WTC11 (cell line): ENCODE measurements at regions not wholly inside any gene's neighbourhood (a gene's known extent, or its start where the extent isn't known, plus 50 kb on each side); places are given as distances from the start of the nearest gene placed in this dataset.

Experiments used
- ATAC-seq: fragments of 200-7000 bp; cut with Tn5 transposase; 2 replicates; pipeline ENCODE4 v1.10.0; 2021; ENCODE audit warnings: mild to moderate bottlenecking, moderate library complexity
- CTCF ChIA-PET: fragments of 300-600 bp; sonication (Branson Sonifier 250); formaldehyde crosslinking; loops from one replicate; lab custom pipeline; 2021; ENCODE audit warnings: antibody characterized with exemption; lab: Charles Lee
- POLR2A ChIA-PET: fragments of 350-600 bp; sonication (Branson Sonifier 250); formaldehyde crosslinking; loops from one replicate; lab custom pipeline; 2021; ENCODE audit warnings: antibody characterized with exemption; lab: Charles Lee
- DNase-seq: peaks from one replicate; pipeline ENCODE4 v3.0.0; 2021; ENCODE audit warnings: low spot score
- H3K27ac Mint-ChIP-seq: 2 replicates; pipeline ENCODE4 v1.8.0; 2021; ENCODE audit warnings: mixed read lengths
- H3K27me3 Mint-ChIP-seq: 2 replicates; pipeline ENCODE4 v1.8.0; 2021; ENCODE audit warnings: low read depth, mild to moderate bottlenecking, moderate library complexity, mixed read lengths
- H3K36me3 Mint-ChIP-seq: 2 replicates; pipeline ENCODE4 v1.8.0; 2021; ENCODE audit warnings: mixed read lengths
- H3K4me1 Mint-ChIP-seq: 2 replicates; pipeline ENCODE4 v1.8.0; 2022; ENCODE audit warnings: mixed read lengths
- H3K4me3 Mint-ChIP-seq: 2 replicates; pipeline ENCODE4 v1.8.0; 2021; ENCODE audit warnings: mild to moderate bottlenecking, moderate library complexity, mixed read lengths
- H3K9me3 Mint-ChIP-seq: 2 replicates; pipeline ENCODE4 v1.8.0; 2021; ENCODE audit warnings: mixed read lengths
- CREM ChIP-seq: sonication (generic); formaldehyde crosslinking; IDR thresholded peaks from 2 replicates; pipeline ENCODE4 v1.8.1; 2022; ENCODE audit warnings: mild to moderate bottlenecking, missing genetic modification reagents, moderate library complexity
- EMX1 ChIP-seq: fragments of 250-450 bp; sonication (Bioruptor Pico); IDR thresholded peaks from 2 replicates; pipeline ENCODE4 v1.8.0; 2021; ENCODE audit warnings: mild to moderate bottlenecking
- ETV6 ChIP-seq: sonication (generic); formaldehyde crosslinking; IDR thresholded peaks from 2 replicates; pipeline ENCODE4 v1.8.1; 2022; ENCODE audit warnings: mild to moderate bottlenecking, missing genetic modification reagents
- FOXK1 ChIP-seq: sonication (generic); formaldehyde crosslinking; IDR thresholded peaks from 2 replicates; pipeline ENCODE4 v1.8.0; 2022; ENCODE audit warnings: mild to moderate bottlenecking, moderate library complexity, missing genetic modification reagents
- GTF2I ChIP-seq: fragments of 250-450 bp; sonication (Bioruptor Pico); conservative IDR thresholded peaks from 2 replicates; pipeline ENCODE4 v1.4.0; 2021; ENCODE audit warnings: mild to moderate bottlenecking
- KAT7 ChIP-seq: sonication (generic); formaldehyde crosslinking; IDR thresholded peaks from 2 replicates; pipeline ENCODE4 v1.8.1; 2023; ENCODE audit warnings: missing genetic modification reagents, mild to moderate bottlenecking, borderline replicate concordance
- MYBL2 ChIP-seq: sonication (generic); formaldehyde crosslinking; IDR thresholded peaks from 2 replicates; pipeline ENCODE4 v1.8.1; 2023; ENCODE audit warnings: mild to moderate bottlenecking, moderate library complexity, missing genetic modification reagents
- NFATC4 ChIP-seq: fragments of 250-450 bp; sonication (Bioruptor Pico); IDR thresholded peaks from 2 replicates; pipeline ENCODE4 v1.9.0; 2021; ENCODE audit warnings: mild to moderate bottlenecking
- NFE2L1 ChIP-seq: sonication (generic); formaldehyde crosslinking; IDR thresholded peaks from 2 replicates; pipeline ENCODE4 v1.8.1; 2023; ENCODE audit warnings: missing genetic modification reagents
- NFYB ChIP-seq: sonication (generic); formaldehyde crosslinking; conservative IDR thresholded peaks from 2 replicates; pipeline ENCODE4 v1.8.0; 2022; ENCODE audit warnings: low read depth, missing genetic modification reagents
- NR1H2 ChIP-seq: sonication (generic); formaldehyde crosslinking; IDR thresholded peaks from 2 replicates; pipeline ENCODE4 v1.9.0; 2021; ENCODE audit warnings: mild to moderate bottlenecking, moderate library complexity, missing genetic modification reagents
- NR2C2 ChIP-seq: sonication (generic); formaldehyde crosslinking; IDR thresholded peaks from 2 replicates; pipeline ENCODE4 v1.8.0; 2022; ENCODE audit warnings: mild to moderate bottlenecking, missing genetic modification reagents
- RORB ChIP-seq: fragments of 250-450 bp; sonication (Bioruptor Pico); IDR thresholded peaks from 2 replicates; pipeline ENCODE4 v1.9.0; 2021; ENCODE audit warnings: mild to moderate bottlenecking
- SMAD3 ChIP-seq: sonication (generic); formaldehyde crosslinking; IDR thresholded peaks from 2 replicates; pipeline ENCODE4 v1.8.0; 2022; ENCODE audit warnings: missing genetic modification reagents, mild to moderate bottlenecking, borderline replicate concordance
- ZNF263 ChIP-seq: sonication (generic); formaldehyde crosslinking; IDR thresholded peaks from 2 replicates; pipeline ENCODE4 v1.8.1; 2022; ENCODE audit warnings: low read depth, mild to moderate bottlenecking, moderate library complexity, missing genetic modification reagents
- ZNF671 ChIP-seq: fragments of 250-450 bp; sonication (Bioruptor Pico); IDR thresholded peaks from 2 replicates; pipeline ENCODE4 v1.8.0; 2021; ENCODE audit warnings: mild to moderate bottlenecking
- TF ChIP-seq, protein P1 (sequence below): sonication (generic); formaldehyde crosslinking; IDR thresholded peaks from 2 replicates; pipeline ENCODE4 v1.8.0; 2022; ENCODE audit warnings: mild to moderate bottlenecking, missing genetic modification reagents
- TF ChIP-seq, protein P2 (sequence below): sonication (generic); formaldehyde crosslinking; IDR thresholded peaks from 2 replicates; pipeline ENCODE4 v1.8.1; 2022; ENCODE audit warnings: mild to moderate bottlenecking, moderate library complexity, missing genetic modification reagents
- TF ChIP-seq, protein P3 (sequence below): fragments of 250-450 bp; sonication (Bioruptor Pico); IDR thresholded peaks from 2 replicates; pipeline ENCODE4 v1.9.0; 2021; ENCODE audit warnings: moderate library complexity, mild to moderate bottlenecking, inconsistent platforms, borderline replicate concordance
- TF ChIP-seq, protein P4 (sequence below): sonication (generic); formaldehyde crosslinking; IDR thresholded peaks from 2 replicates; pipeline ENCODE4 v1.8.1; 2023; ENCODE audit warnings: mild to moderate bottlenecking, missing genetic modification reagents, moderate library complexity
- TF ChIP-seq, protein P5 (sequence below): sonication (generic); formaldehyde crosslinking; IDR thresholded peaks from 2 replicates; pipeline ENCODE4 v1.8.0; 2022; ENCODE audit warnings: mild to moderate bottlenecking, missing genetic modification reagents
- TF ChIP-seq, protein P6 (sequence below): sonication (generic); formaldehyde crosslinking; conservative IDR thresholded peaks from 2 replicates; pipeline ENCODE4 v1.8.1; 2023; ENCODE audit warnings: mild to moderate bottlenecking, low read depth, missing genetic modification reagents, moderate library complexity
- TF ChIP-seq, protein P7 (sequence below): sonication (generic); formaldehyde crosslinking; IDR thresholded peaks from 2 replicates; pipeline ENCODE4 v1.8.1; 2023; ENCODE audit warnings: mild to moderate bottlenecking, missing genetic modification reagents, moderate library complexity

DNA sequence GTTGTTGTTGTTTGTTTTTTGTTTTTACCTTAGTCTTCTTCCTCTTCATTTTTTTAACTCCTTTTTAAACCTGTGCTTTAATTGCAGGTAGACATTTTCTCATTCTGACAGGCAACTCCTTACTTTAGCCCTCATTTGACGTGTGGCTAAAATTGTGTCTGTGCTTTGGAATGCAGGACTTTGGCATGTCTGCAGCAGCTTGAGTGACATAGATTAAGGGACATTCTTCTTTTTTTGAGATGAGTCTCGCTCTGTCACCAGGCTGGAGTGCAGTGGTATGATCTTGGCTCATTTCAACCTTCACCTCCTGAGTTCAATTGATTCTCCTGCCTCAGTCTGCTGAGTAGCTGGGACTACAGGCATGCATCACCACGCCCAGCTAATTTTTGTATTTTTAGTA, 100.8 kb downstream of the FAT3 start:
- Mint-ChIP-seq H3K4me3 (no peak overlapping the region), H3K9me3 (peaks cover 19% of the 10 kb centered on the region), H3K27ac (no peak overlapping the region), H3K27me3 (no peaks in the 10 kb centered on the region), H3K36me3 (peaks cover 21% of the 10 kb centered on the region), H3K4me1 (peaks cover 43% of the 10 kb centered on the region)
- ATAC-seq (no peak), DNase-seq (no peak)
- TF ChIP-seq, protein P1, sequence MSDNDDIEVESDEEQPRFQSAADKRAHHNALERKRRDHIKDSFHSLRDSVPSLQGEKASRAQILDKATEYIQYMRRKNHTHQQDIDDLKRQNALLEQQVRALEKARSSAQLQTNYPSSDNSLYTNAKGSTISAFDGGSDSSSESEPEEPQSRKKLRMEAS (CRISPR knock-in tag), result no peak
- TF ChIP-seq ETV6 (CRISPR knock-in tag) (no peak), MYBL2 (CRISPR knock-in tag) (no peak), RORB (CRISPR knock-in tag) (no peak), CREM (CRISPR knock-in tag) (no peak), FOXK1 (no peak)
- TF ChIP-seq, protein P2, sequence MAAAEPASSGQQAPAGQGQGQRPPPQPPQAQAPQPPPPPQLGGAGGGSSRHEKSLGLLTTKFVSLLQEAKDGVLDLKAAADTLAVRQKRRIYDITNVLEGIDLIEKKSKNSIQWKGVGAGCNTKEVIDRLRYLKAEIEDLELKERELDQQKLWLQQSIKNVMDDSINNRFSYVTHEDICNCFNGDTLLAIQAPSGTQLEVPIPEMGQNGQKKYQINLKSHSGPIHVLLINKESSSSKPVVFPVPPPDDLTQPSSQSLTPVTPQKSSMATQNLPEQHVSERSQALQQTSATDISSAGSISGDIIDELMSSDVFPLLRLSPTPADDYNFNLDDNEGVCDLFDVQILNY (CRISPR knock-in tag), result no peak
- TF ChIP-seq, protein P3, sequence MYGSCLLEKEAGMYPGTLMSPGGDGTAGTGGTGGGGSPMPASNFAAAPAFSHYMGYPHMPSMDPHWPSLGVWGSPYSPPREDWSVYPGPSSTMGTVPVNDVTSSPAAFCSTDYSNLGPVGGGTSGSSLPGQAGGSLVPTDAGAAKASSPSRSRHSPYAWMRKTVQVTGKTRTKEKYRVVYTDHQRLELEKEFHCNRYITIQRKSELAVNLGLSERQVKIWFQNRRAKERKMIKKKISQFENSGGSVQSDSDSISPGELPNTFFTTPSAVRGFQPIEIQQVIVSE, result no peak
- ChIA-PET CTCF (interaction anchor here (0.7 kb wide), 1 partner anchor 15 kb away, joined by 3 read pairs; no protein-coding TSS in a partner anchor), POLR2A (no interaction called here)

DNA sequence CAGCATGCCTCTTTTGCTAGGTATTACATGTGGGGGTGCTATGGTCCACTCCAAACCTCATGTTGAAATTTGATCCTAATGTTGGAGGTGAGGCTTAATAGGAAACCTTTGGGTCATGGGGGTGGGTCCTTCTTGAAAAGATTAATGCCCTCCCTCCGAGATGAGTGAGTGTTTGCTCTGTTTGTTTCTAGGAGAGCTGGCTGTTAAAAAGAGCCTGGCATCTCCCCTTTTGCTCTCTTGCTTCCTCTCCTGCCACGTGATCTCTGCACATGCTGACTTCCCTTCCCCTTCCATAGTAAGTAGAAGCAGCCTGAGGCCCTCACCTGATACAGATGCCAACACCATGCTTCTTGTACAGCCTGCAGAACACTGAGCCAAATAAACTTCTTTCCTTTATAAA, 104.5 kb downstream of the FAT3 start:
- Mint-ChIP-seq H3K9me3 (peaks cover 2% of the 10 kb centered on the region), H3K27ac (peak overlapping the region; percentile 76; the same call in 1 of the 2 replicates), H3K27me3 (no peaks in the 10 kb centered on the region), H3K4me3 (peak overlapping the region; percentile 9; the same call in 1 of the 2 replicates), H3K36me3 (peaks cover 3% of the 10 kb centered on the region), H3K4me1 (peaks cover 69% of the 10 kb centered on the region)
- peak; percentile 80 for ATAC-seq
- POLR2A ChIA-PET, result no interaction called here
- CTCF ChIA-PET, result interaction anchor here (0.8 to 4.0 kb wide), 6 partner anchors 12 to 193 kb away, joined by 3 to 43 read pairs (median 4); no protein-coding TSS in a partner anchor
- no peak for DNase-seq
- TF ChIP-seq SMAD3 (no peak), NFE2L1 (CRISPR knock-in tag) (no peak)
- TF ChIP-seq, protein P4, sequence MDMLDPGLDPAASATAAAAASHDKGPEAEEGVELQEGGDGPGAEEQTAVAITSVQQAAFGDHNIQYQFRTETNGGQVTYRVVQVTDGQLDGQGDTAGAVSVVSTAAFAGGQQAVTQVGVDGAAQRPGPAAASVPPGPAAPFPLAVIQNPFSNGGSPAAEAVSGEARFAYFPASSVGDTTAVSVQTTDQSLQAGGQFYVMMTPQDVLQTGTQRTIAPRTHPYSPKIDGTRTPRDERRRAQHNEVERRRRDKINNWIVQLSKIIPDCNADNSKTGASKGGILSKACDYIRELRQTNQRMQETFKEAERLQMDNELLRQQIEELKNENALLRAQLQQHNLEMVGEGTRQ (CRISPR knock-in tag), result peak; percentile 89
- TF ChIP-seq, protein P5, sequence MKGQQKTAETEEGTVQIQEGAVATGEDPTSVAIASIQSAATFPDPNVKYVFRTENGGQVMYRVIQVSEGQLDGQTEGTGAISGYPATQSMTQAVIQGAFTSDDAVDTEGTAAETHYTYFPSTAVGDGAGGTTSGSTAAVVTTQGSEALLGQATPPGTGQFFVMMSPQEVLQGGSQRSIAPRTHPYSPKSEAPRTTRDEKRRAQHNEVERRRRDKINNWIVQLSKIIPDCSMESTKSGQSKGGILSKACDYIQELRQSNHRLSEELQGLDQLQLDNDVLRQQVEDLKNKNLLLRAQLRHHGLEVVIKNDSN (CRISPR knock-in tag), result peak; percentile 69

DNA sequence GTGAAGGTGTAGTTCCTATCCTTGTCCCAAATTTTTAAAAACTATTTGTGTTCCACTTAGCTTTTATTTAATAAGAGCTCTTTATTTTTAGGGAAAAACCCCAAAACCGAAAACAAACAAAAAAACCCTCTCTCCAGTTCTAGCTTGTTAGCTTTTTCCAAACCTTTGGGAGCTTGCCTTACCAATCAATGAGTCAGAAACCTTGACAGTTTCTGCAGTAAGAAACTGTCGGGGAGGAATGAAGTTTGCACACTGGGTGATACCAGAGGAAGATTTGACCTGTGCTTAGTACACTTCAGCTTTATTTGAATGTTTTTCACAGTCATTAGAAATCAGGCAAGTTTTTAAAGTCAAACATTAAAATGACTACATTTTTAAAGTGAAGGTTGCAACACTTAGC, 105.0 kb downstream of the FAT3 start:
- ChIA-PET POLR2A (no interaction called here), CTCF (interaction anchor here (0.8 to 4.0 kb wide), 6 partner anchors 11 to 193 kb away, joined by 3 to 43 read pairs (median 4); no protein-coding TSS in a partner anchor)
- no peaks in the 10 kb centered on the region for H3K27me3 Mint-ChIP-seq
- ATAC-seq (no peak), DNase-seq (no peak)
- no peaks in the 10 kb centered on the region; the same call in 1 of the 2 replicates for H3K36me3 Mint-ChIP-seq
- no peak overlapping the region for H3K4me3 Mint-ChIP-seq
- no peaks in the 10 kb centered on the region for H3K9me3 Mint-ChIP-seq
- H3K4me1 Mint-ChIP-seq, result peaks cover 69% of the 10 kb centered on the region
- peak overlapping the region; percentile 96 for H3K27ac Mint-ChIP-seq
- TF ChIP-seq, protein P6, sequence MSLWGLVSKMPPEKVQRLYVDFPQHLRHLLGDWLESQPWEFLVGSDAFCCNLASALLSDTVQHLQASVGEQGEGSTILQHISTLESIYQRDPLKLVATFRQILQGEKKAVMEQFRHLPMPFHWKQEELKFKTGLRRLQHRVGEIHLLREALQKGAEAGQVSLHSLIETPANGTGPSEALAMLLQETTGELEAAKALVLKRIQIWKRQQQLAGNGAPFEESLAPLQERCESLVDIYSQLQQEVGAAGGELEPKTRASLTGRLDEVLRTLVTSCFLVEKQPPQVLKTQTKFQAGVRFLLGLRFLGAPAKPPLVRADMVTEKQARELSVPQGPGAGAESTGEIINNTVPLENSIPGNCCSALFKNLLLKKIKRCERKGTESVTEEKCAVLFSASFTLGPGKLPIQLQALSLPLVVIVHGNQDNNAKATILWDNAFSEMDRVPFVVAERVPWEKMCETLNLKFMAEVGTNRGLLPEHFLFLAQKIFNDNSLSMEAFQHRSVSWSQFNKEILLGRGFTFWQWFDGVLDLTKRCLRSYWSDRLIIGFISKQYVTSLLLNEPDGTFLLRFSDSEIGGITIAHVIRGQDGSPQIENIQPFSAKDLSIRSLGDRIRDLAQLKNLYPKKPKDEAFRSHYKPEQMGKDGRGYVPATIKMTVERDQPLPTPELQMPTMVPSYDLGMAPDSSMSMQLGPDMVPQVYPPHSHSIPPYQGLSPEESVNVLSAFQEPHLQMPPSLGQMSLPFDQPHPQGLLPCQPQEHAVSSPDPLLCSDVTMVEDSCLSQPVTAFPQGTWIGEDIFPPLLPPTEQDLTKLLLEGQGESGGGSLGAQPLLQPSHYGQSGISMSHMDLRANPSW, result no peak
- TF ChIP-seq NR1H2 (CRISPR knock-in tag) (no peak), KAT7 (CRISPR knock-in tag) (no peak), NFE2L1 (CRISPR knock-in tag) (no peak), ZNF263 (CRISPR knock-in tag) (no peak), ZNF671 (CRISPR knock-in tag) (no peak), EMX1 (CRISPR knock-in tag) (no peak), GTF2I (CRISPR knock-in tag) (no peak), NFATC4 (CRISPR knock-in tag) (no peak), NR2C2 (CRISPR knock-in tag) (no peak), SMAD3 (no peak), NFYB (no peak)
- TF ChIP-seq, protein P1 (CRISPR knock-in tag), result no peak
- TF ChIP-seq, protein P2 (CRISPR knock-in tag), result no peak
- TF ChIP-seq, protein P7, sequence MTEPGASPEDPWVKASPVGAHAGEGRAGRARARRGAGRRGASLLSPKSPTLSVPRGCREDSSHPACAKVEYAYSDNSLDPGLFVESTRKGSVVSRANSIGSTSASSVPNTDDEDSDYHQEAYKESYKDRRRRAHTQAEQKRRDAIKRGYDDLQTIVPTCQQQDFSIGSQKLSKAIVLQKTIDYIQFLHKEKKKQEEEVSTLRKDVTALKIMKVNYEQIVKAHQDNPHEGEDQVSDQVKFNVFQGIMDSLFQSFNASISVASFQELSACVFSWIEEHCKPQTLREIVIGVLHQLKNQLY (CRISPR knock-in tag), result no peak
